PC-9 (cell line): ENCODE measurements at regions not wholly inside any gene's neighbourhood (a gene's known extent, or its start where the extent isn't known, plus 50 kb on each side); places are given as distances from the start of the nearest gene placed in this dataset.

Source experiments
- BruUV-seq: library from RNA; stranded (reverse); fragments of 400-500 nt; replicated peaks from 2 replicates; lab custom pipeline; 2021; lab: Mats Ljungman, UMichigan
- CTCF ChIA-PET: fragments of 300-600 bp; sonication (Branson Sonifier 250); formaldehyde crosslinking; loops from one replicate; lab custom pipeline; 2022; ENCODE audit warnings: antibody characterized with exemption; lab: Charles Lee
- POLR2A ChIA-PET: fragments of 300-600 bp; sonication (Branson Sonifier 250); formaldehyde crosslinking; loops from one replicate; lab custom pipeline; 2022; ENCODE audit warnings: antibody characterized with exemption; ENCODE audit not compliant: unreplicated experiment; lab: Charles Lee
- DNase-seq, 2 experiments: peaks; one replicate each; pipeline versions ENCODE4 v3.0.0 to v3.0.0-alpha.2; 2015 to 2022; ENCODE audit warnings: mixed read lengths in 1 of 2
- H2AFZ ChIP-seq: fragments of 200-600 bp; sonication (generic); 2 replicates; pipeline ENCODE4 v1.8.1; 2017; ENCODE audit warnings: antibody characterized with exemption
- H3F3A ChIP-seq: fragments of 200-600 bp; sonication (generic); 2 replicates; pipeline ENCODE4 v1.8.1; 2017; ENCODE audit warnings: antibody characterized with exemption, mild to moderate bottlenecking, low read depth; ENCODE audit not compliant: insufficient read depth
- H3K27ac ChIP-seq: fragments of 200-600 bp; sonication (generic); 2 replicates; pipeline ENCODE4 v1.6.1; 2016; ENCODE audit warnings: mixed run types
- H3K27me3 ChIP-seq: fragments of 200-600 bp; sonication (generic); 2 replicates; pipeline ENCODE4 v1.6.1; 2016; ENCODE audit warnings: low read depth, mixed run types; ENCODE audit not compliant: insufficient read depth
- H3K36me3 ChIP-seq: fragments of 200-600 bp; sonication (generic); 2 replicates; pipeline ENCODE4 v1.6.1; 2016; ENCODE audit warnings: low read depth, mixed run types
- H3K4me1 ChIP-seq: fragments of 200-600 bp; sonication (generic); replicated peaks from 2 replicates; pipeline ENCODE4 v1.6.1; 2016; ENCODE audit warnings: mixed run types; ENCODE audit not compliant: insufficient read depth
- H3K4me2 ChIP-seq: fragments of 200-600 bp; sonication (generic); 2 replicates; pipeline ENCODE4 v1.6.1; 2017; ENCODE audit warnings: mixed run types
- H3K4me3 ChIP-seq: fragments of 200-600 bp; sonication (generic); 2 replicates; pipeline ENCODE4 v1.6.1; 2016; ENCODE audit warnings: mixed run types
- H3K79me2 ChIP-seq: fragments of 200-600 bp; sonication (generic); 2 replicates; pipeline ENCODE4 v1.6.1; 2017; ENCODE audit warnings: low read depth, mixed run types
- H3K9me2 ChIP-seq: fragments of 200-600 bp; sonication (generic); 2 replicates; pipeline ENCODE4 v1.8.1; 2017; ENCODE audit warnings: mild to moderate bottlenecking; ENCODE audit not compliant: insufficient read depth
- H3K9me3 ChIP-seq: fragments of 200-600 bp; sonication (generic); 2 replicates; pipeline ENCODE4 v1.8.1; 2016; ENCODE audit warnings: low read depth; ENCODE audit not compliant: insufficient read depth
- H4K20me1 ChIP-seq: fragments of 200-600 bp; sonication (generic); 2 replicates; pipeline ENCODE4 v1.8.1; 2017; ENCODE audit not compliant: insufficient read depth
- CTCF ChIP-seq: fragments of 200-600 bp; sonication (generic); conservative IDR thresholded peaks from 2 replicates; pipeline ENCODE4 v1.6.1; 2017; ENCODE audit warnings: mixed run types, antibody characterized with exemption, mild to moderate bottlenecking, moderate library complexity
- EZH2 ChIP-seq: fragments of 200-600 bp; sonication (generic); IDR thresholded peaks from 2 replicates; pipeline ENCODE4 v1.8.0; 2017; ENCODE audit warnings: antibody characterized with exemption, low read depth
- intact Hi-C: fragments of 100-400 bp; cut with micrococcal nuclease; formaldehyde crosslinking; loops from one replicate; pipeline ENCODE4 v1.10.0; 2022; ENCODE audit not compliant: unreplicated experiment

GRCh38 chr20:41726727-41727126, 108.5 kb upstream of the CHD6 start:
- Histone ChIP-seq H3K9me3 (no peaks in the 10 kb centered on the region), H3K79me2 (no peaks in the 10 kb centered on the region), H3K36me3 (no peaks in the 10 kb centered on the region), H3K4me2 (no peak overlapping the region), H3K9me2 (no peaks in the 10 kb centered on the region), H3K27me3 (peaks cover 64% of the 10 kb centered on the region), H4K20me1 (no peaks in the 10 kb centered on the region), H3F3A (no peaks in the 10 kb centered on the region), H3K4me1 (no peaks in the 10 kb centered on the region), H2AFZ (no peak overlapping the region), H3K27ac (no peak overlapping the region), H3K4me3 (no peak overlapping the region)
- BruUV-seq, result no TSS peak
- CTCF ChIA-PET, result no interaction called here
- TF ChIP-seq EZH2, result no peak
- intact Hi-C loops, result no loop called here
- POLR2A ChIA-PET, result no interaction called here
- DNase-seq, result no peak

- DNase-seq, result no peak
- CTCF ChIA-PET, result no interaction called here
- no TSS peak for BruUV-seq
Observed at GRCh38 chr20:41719151-41719550, 101.0 kb upstream of the CHD6 start.

GRCh38 chr20:41717483-41717882, 99.3 kb upstream of the CHD6 start:
- no peaks in the 10 kb centered on the region for H4K20me1 ChIP-seq
- no peaks in the 10 kb centered on the region for H3K9me2 ChIP-seq
- H3K4me2 ChIP-seq, result no peak overlapping the region
- H3K4me1 ChIP-seq, result no peaks in the 10 kb centered on the region
- no TSS peak for BruUV-seq
- DNase-seq, result no peak
- H3K36me3 ChIP-seq, result no peaks in the 10 kb centered on the region
- no peak overlapping the region for H3K27ac ChIP-seq
- H3K4me3 ChIP-seq, result no peak overlapping the region
- H3F3A ChIP-seq, result no peaks in the 10 kb centered on the region
- H3K9me3 ChIP-seq, result no peaks in the 10 kb centered on the region
- intact Hi-C loops, result no loop called here
- no peaks in the 10 kb centered on the region for H3K79me2 ChIP-seq
- no peak for TF ChIP-seq EZH2
- no peak for TF ChIP-seq CTCF
- CTCF ChIA-PET, result no interaction called here
- peaks cover 50% of the 10 kb centered on the region for H3K27me3 ChIP-seq
- POLR2A ChIA-PET, result no interaction called here
- H2AFZ ChIP-seq, result no peak overlapping the region

More at GRCh38 chr20:41719151-41719550, 101.0 kb upstream of the CHD6 start:
- TF ChIP-seq EZH2 (no peak), CTCF (no peak)
- Histone ChIP-seq H3K4me3 (no peak overlapping the region), H3K79me2 (no peaks in the 10 kb centered on the region), H2AFZ (no peak overlapping the region), H3K36me3 (no peaks in the 10 kb centered on the region), H3K27me3 (peaks cover 54% of the 10 kb centered on the region), H3K9me2 (no peaks in the 10 kb centered on the region), H3K4me1 (no peaks in the 10 kb centered on the region), H3K9me3 (no peaks in the 10 kb centered on the region), H4K20me1 (no peaks in the 10 kb centered on the region), H3K4me2 (no peak overlapping the region), H3F3A (no peaks in the 10 kb centered on the region), H3K27ac (no peak overlapping the region)
- POLR2A ChIA-PET, result no interaction called here
- intact Hi-C loops, result no loop called here

- no peak overlapping the region for H3K4me3 ChIP-seq
- no peaks in the 10 kb centered on the region for H4K20me1 ChIP-seq
- no peak overlapping the region for H3K27ac ChIP-seq
- no peak for DNase-seq
- H3K9me3 ChIP-seq, result no peaks in the 10 kb centered on the region
- H3K79me2 ChIP-seq, result no peaks in the 10 kb centered on the region
- no peak overlapping the region for H3K4me2 ChIP-seq
- TF ChIP-seq CTCF (no peak), EZH2 (no peak)
- intact Hi-C loops, result no loop called here
- no peaks in the 10 kb centered on the region for H3K36me3 ChIP-seq
- H3F3A ChIP-seq, result no peaks in the 10 kb centered on the region
- peaks cover 50% of the 10 kb centered on the region for H3K27me3 ChIP-seq
- H2AFZ ChIP-seq, result no peak overlapping the region
- CTCF ChIA-PET, result no interaction called here
- BruUV-seq, result no TSS peak
- POLR2A ChIA-PET, result no interaction called here
- H3K4me1 ChIP-seq, result no peaks in the 10 kb centered on the region
- no peaks in the 10 kb centered on the region for H3K9me2 ChIP-seq
Observed at GRCh38 chr20:41716911-41717310, 98.7 kb upstream of the CHD6 start.
